CD4-positive, CD25-positive, alpha-beta regulatory T cell (primary cell): ENCODE measurements at regions not wholly inside any gene's neighbourhood (a gene's known extent, or its start where the extent isn't known, plus 50 kb on each side); places are given as distances from the start of the nearest gene placed in this dataset.

ENCODE experiments used
- ATAC-seq, 2 donors: fragments of 150-1000 bp; cut with Tn5 transposase; one replicate each; pipeline ENCODE4 v1.10.0; 2021; ENCODE audit warnings: low read depth in 2 of 2, moderate number of reproducible peaks in 2 of 2, moderate library complexity in 1 of 2
- DNase-seq, 3 donors: peaks; one replicate each; pipeline versions ENCODE4 v3.0.0 to v3.0.0-alpha.2; 2012 to 2022; ENCODE audit warnings: mixed read lengths in 1 of 3
- H3K27ac ChIP-seq: one replicate; pipeline ENCODE4 v1.7.0; 2013; ENCODE audit warnings: mild to moderate bottlenecking, low read length; ENCODE audit not compliant: insufficient read depth, poor library complexity, severe bottlenecking
- H3K27me3 ChIP-seq: one replicate; pipeline ENCODE4 v1.7.0; 2013; ENCODE audit warnings: low read length; ENCODE audit not compliant: control insufficient read depth, insufficient read depth
- H3K36me3 ChIP-seq: one replicate; pipeline ENCODE4 v1.7.0; 2013; ENCODE audit warnings: mild to moderate bottlenecking, low read length, moderate library complexity; ENCODE audit not compliant: control insufficient read depth, insufficient read depth
- H3K4me1 ChIP-seq: 2 replicates; pipeline ENCODE4 v1.7.0; 2013; ENCODE audit warnings: mild to moderate bottlenecking, low read length; ENCODE audit not compliant: insufficient read depth, control insufficient read depth, poor library complexity, severe bottlenecking
- H3K4me3 ChIP-seq: one replicate; pipeline ENCODE4 v1.7.0; 2013; ENCODE audit warnings: low read depth, mild to moderate bottlenecking, low read length, moderate library complexity
- H3K9me3 ChIP-seq, 2 experiments: 1 replicate in 1 of 2; 2 replicates in 1 of 2; pipeline ENCODE4 v1.7.0; 2013; ENCODE audit warnings: low read length in 2 of 2, mild to moderate bottlenecking in 1 of 2, moderate library complexity in 1 of 2; ENCODE audit not compliant: control insufficient read depth in 2 of 2
- H3K27ac Mint-ChIP-seq, 3 donors: one replicate each; pipeline ENCODE4 v1.8.0; 2020 to 2022; ENCODE audit warnings: mild to moderate bottlenecking in 3 of 3, mixed read lengths in 3 of 3, moderate library complexity in 2 of 3
- H3K27me3 Mint-ChIP-seq: one replicate; pipeline ENCODE4 v1.8.0; 2022; ENCODE audit warnings: mild to moderate bottlenecking, mixed read lengths
- H3K36me3 Mint-ChIP-seq: one replicate; pipeline ENCODE4 v1.8.0; 2020; ENCODE audit warnings: mixed read lengths
- H3K4me1 Mint-ChIP-seq, 4 donors: one replicate each; pipeline ENCODE4 v1.8.0; 2020 to 2022; ENCODE audit warnings: mixed read lengths in 4 of 4, mild to moderate bottlenecking in 1 of 4
- H3K4me3 Mint-ChIP-seq, 4 donors: one replicate each; pipeline ENCODE4 v1.8.0; 2020 to 2022; ENCODE audit warnings: mild to moderate bottlenecking in 4 of 4, mixed read lengths in 4 of 4, moderate library complexity in 3 of 4
- H3K9me3 Mint-ChIP-seq, 7 donors: one replicate each; pipeline ENCODE4 v1.8.0; 2020 to 2022; ENCODE audit warnings: mixed read lengths in 7 of 7, mild to moderate bottlenecking in 3 of 7, moderate library complexity in 2 of 7

DNA sequence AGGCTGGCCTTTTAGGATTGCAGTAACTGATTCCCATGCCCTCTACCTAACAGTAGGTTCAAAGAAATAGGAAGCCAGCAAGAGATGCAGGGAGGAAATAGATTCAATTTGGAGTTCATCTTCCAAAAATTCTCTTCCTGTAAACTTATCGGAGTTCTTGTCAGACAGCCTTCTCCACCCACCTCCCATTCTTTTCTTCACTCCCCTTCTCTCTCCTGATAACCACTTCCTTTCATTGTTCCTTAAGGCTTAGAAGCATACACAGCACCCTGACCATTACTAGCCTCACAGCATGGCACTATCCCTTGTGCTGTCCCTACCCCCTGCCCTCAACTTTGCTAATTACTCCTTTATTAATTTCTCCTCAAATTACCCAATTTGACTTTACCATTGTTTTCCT lies 130.4 kb upstream of the ADAMTS9 start:
- Mint-ChIP-seq H3K36me3 (no peaks in the 10 kb centered on the region), H3K27ac (no peak overlapping the region), H3K9me3 (peaks cover 0 to 12% (median 2%) of the 10 kb centered on the region in 7 donors), H3K4me3 (no peak overlapping the region), H3K27me3 (no peaks in the 10 kb centered on the region), H3K4me1 (no peaks in the 10 kb centered on the region)
- no peaks in the 10 kb centered on the region for H3K27me3 ChIP-seq
- H3K36me3 ChIP-seq, result no peaks in the 10 kb centered on the region
- ATAC-seq, result no peak
- no peaks in the 10 kb centered on the region for H3K4me1 ChIP-seq
- H3K9me3 ChIP-seq, result no peaks in the 10 kb centered on the region
- no peak for DNase-seq
- no peak overlapping the region for H3K4me3 ChIP-seq
- no peak overlapping the region for H3K27ac ChIP-seq

DNA sequence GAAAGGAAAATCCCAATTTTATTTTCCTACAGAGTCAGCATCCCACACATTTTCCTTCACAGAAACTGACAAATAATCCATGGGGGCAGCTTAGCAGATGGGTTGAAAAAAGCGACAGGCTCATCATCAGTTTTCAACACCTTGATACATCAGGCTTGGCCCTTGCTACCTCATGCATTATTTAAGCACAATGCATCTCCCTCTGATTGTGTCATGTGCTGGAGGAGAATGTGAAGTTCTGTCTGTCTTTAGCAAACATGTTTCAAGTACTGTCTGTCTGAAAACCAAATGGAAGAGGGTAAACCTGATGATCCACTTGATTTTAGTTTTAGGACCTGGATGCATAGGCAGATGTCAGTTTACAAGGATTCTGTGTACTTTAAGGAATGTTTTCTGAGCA lies 128.6 kb upstream of the ADAMTS9 start:
- ATAC-seq (no peak), DNase-seq (no peak)
- H3K4me1 ChIP-seq, result no peaks in the 10 kb centered on the region
- no peak overlapping the region for H3K27ac ChIP-seq
- Mint-ChIP-seq H3K4me3 (no peak overlapping the region), H3K9me3 (peaks cover 0 to 8% (median 3%) of the 10 kb centered on the region in 7 donors), H3K4me1 (no peaks in the 10 kb centered on the region), H3K27me3 (no peaks in the 10 kb centered on the region), H3K36me3 (no peaks in the 10 kb centered on the region), H3K27ac (no peak overlapping the region)
- H3K36me3 ChIP-seq, result no peaks in the 10 kb centered on the region
- H3K4me3 ChIP-seq, result no peak overlapping the region
- H3K27me3 ChIP-seq, result no peaks in the 10 kb centered on the region
- H3K9me3 ChIP-seq, result no peaks in the 10 kb centered on the region

DNA sequence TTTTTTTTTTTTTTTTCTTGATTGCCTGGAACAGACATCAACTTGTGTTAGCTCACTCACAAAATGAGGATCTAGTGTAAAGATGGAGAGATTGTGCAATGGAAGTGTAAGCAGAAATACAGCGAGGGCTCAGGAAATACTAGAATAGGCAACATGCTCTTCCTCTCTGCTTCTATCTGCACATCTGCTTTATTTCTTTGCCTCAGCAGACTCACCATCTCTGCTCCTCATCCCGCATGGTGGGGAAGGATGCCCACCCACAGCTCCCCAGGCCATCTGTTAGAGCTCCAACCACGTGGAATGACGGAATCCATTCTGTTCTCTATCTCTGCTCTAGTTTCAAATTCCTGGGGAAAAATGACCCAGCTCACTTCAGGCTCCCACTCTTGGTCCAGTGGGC lies 128.0 kb upstream of the ADAMTS9 start:
- Mint-ChIP-seq H3K36me3 (no peaks in the 10 kb centered on the region), H3K27ac (no peak overlapping the region), H3K4me3 (no peak overlapping the region)

DNA sequence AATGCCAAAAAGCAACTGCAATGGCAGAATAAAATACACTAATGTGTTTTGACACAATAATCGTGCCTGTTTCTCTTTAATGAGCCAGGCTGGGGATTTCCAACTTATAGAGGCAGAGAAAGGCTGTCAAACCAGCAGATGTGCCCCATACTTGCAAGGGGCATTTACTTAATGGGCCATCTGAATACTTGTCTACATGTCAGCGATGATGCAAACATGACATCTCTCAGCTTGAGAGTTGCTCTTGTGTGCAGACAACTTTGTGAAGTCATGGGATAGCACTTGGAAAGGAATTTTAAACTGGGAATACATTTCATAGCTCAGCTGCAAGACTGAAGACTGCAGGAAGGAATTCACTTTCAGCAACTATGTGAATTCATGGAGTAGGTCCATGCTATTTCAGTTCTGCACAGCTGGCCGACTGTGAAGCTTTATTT lies 127.4 kb upstream of the ADAMTS9 start:
- Mint-ChIP-seq H3K4me1 (no peaks in the 10 kb centered on the region), H3K27me3 (no peaks in the 10 kb centered on the region)

More for the DNA sequence above, 128.0 kb upstream of the ADAMTS9 start:
- no peaks in the 10 kb centered on the region for H3K36me3 ChIP-seq
- Mint-ChIP-seq H3K27me3 (no peaks in the 10 kb centered on the region), H3K9me3 (peaks cover 0 to 8% (median 3%) of the 10 kb centered on the region in 7 donors), H3K4me1 (no peaks in the 10 kb centered on the region)
- DNase-seq (no peak), ATAC-seq (no peak)
- H3K27ac ChIP-seq, result no peak overlapping the region
- no peaks in the 10 kb centered on the region for H3K4me1 ChIP-seq
- no peaks in the 10 kb centered on the region for H3K9me3 ChIP-seq
- H3K27me3 ChIP-seq, result no peaks in the 10 kb centered on the region
- no peak overlapping the region for H3K4me3 ChIP-seq

DNA sequence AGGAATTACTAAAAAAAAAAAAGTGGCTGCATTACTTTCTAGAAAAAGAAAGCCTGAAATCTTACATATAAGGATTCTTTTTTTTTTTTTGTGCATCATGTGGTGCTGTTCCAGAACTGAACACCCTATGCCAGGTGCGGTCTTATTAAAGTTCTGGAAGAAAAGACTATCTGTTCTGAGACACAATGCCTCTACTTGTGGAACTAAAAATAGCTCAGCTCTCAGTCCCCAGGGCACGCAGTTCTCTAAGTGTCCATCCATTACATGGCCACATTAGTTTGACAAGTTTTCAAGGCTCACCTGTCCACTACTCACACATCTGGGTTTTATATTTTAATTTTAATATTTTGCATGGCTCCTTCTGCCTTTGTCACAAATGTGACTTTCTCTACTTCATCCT lies 126.6 kb upstream of the ADAMTS9 start:
- Mint-ChIP-seq H3K9me3 (peaks cover 0 to 8% (median 3%) of the 10 kb centered on the region in 7 donors), H3K4me3 (no peak overlapping the region), H3K27me3 (no peaks in the 10 kb centered on the region), H3K27ac (no peak overlapping the region), H3K36me3 (no peaks in the 10 kb centered on the region), H3K4me1 (no peaks in the 10 kb centered on the region)
- ATAC-seq (no peak), DNase-seq (no peak)
- no peaks in the 10 kb centered on the region for H3K36me3 ChIP-seq
- H3K27me3 ChIP-seq, result no peaks in the 10 kb centered on the region
- H3K4me3 ChIP-seq, result no peak overlapping the region
- no peak overlapping the region for H3K27ac ChIP-seq
- no peaks in the 10 kb centered on the region for H3K4me1 ChIP-seq
- H3K9me3 ChIP-seq, result no peaks in the 10 kb centered on the region

More for the DNA sequence above, 127.4 kb upstream of the ADAMTS9 start:
- DNase-seq (no peak), ATAC-seq (no peak)
- Mint-ChIP-seq H3K36me3 (no peaks in the 10 kb centered on the region), H3K9me3 (peaks cover 0 to 8% (median 3%) of the 10 kb centered on the region in 7 donors), H3K27ac (no peak overlapping the region), H3K4me3 (no peak overlapping the region)
- Histone ChIP-seq H3K27ac (no peak overlapping the region), H3K9me3 (no peaks in the 10 kb centered on the region), H3K27me3 (no peaks in the 10 kb centered on the region), H3K4me3 (no peak overlapping the region), H3K4me1 (no peaks in the 10 kb centered on the region), H3K36me3 (no peaks in the 10 kb centered on the region)

DNA sequence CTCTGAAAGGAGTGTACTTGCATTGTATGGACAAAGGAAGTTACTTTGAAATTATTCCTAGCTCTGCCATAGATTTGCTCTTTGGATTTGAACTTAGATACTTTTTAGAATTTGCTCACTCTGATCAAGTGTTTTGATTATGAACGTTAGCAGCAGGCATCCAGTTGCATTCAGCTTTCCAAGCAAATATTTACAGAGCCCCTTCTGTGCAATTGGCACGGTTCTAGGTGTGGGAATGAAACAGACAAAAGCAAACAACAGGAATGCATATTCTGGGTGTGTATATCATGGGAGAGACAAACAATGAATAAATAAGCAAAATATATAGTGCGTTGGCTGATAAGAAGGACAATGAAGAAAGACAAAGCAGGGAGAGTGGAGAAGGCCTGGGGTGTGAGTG lies 125.5 kb upstream of the ADAMTS9 start:
- no peaks in the 10 kb centered on the region for H3K9me3 ChIP-seq
- Mint-ChIP-seq H3K27ac (no peak overlapping the region), H3K36me3 (no peaks in the 10 kb centered on the region), H3K4me1 (no peaks in the 10 kb centered on the region), H3K27me3 (peaks cover 5% of the 10 kb centered on the region), H3K4me3 (no peak overlapping the region), H3K9me3 (peaks cover 0 to 10% (median 3%) of the 10 kb centered on the region in 7 donors)
- no peak overlapping the region for H3K4me3 ChIP-seq
- no peaks in the 10 kb centered on the region for H3K27me3 ChIP-seq
- no peaks in the 10 kb centered on the region for H3K4me1 ChIP-seq
- H3K27ac ChIP-seq, result no peak overlapping the region
- H3K36me3 ChIP-seq, result no peaks in the 10 kb centered on the region
- ATAC-seq (no peak), DNase-seq (no peak)

DNA sequence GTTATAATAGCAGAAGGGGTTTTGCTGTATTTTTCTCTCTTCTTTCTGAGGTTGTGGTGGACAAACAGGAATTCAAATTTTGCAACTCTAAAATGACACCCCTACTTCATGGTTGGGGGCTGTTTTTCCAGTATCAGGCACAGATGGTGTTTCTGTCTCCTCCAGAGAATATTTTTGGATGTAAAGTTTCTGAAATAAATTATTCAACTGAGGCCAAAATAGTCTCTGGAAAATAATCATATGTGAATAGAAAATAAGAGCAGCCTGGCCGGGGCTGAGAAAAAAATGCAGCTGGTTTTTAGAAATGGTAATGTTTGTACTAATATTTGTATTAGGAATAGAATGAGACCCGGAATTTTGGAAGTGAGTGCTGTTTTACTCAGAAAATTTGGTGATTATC lies 121.3 kb upstream of the ADAMTS9 start:
- H3K36me3 ChIP-seq, result no peaks in the 10 kb centered on the region
- H3K36me3 Mint-ChIP-seq, result no peaks in the 10 kb centered on the region
- H3K4me1 Mint-ChIP-seq, result no peaks in the 10 kb centered on the region
- peaks cover 5% of the 10 kb centered on the region for H3K27me3 Mint-ChIP-seq
- no peak overlapping the region for H3K4me3 Mint-ChIP-seq
- ATAC-seq, result no peak
- DNase-seq, result no peak
- peak overlapping the region in 1 of 3 donors; percentile 60 for H3K27ac Mint-ChIP-seq
- H3K9me3 Mint-ChIP-seq, result peaks cover 0 to 7% (median 6%) of the 10 kb centered on the region in 7 donors
- H3K27me3 ChIP-seq, result no peaks in the 10 kb centered on the region
- no peak overlapping the region for H3K27ac ChIP-seq
- H3K9me3 ChIP-seq, result no peaks in the 10 kb centered on the region
- no peak overlapping the region for H3K4me3 ChIP-seq
- no peaks in the 10 kb centered on the region for H3K4me1 ChIP-seq

DNA sequence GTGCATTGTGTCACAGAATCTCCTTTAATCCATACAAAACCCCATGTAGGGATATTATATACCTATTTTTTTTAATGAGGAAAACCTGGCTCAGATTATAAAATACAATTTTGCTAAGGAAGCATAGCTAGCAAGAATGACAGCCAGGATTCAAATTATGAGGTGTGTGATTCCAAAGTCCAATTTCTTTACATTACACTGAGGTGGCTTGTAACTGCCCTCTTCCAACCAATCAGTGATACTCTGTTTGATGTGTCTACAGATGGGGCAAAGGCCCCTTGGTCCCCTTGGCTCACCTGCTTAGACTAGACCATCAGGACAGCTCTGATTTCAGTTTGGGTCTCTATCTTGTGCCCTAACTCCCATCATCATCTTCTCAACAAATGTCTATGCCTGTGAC lies 120.3 kb upstream of the ADAMTS9 start:
- no peaks in the 10 kb centered on the region for H3K9me3 ChIP-seq
- Mint-ChIP-seq H3K27me3 (peaks cover 5% of the 10 kb centered on the region), H3K4me1 (no peaks in the 10 kb centered on the region), H3K27ac (no peak overlapping the region), H3K36me3 (no peaks in the 10 kb centered on the region), H3K4me3 (no peak overlapping the region), H3K9me3 (peaks cover 0 to 6% (median 4%) of the 10 kb centered on the region in 7 donors)
- no peaks in the 10 kb centered on the region for H3K36me3 ChIP-seq
- no peak overlapping the region for H3K27ac ChIP-seq
- H3K4me1 ChIP-seq, result no peaks in the 10 kb centered on the region
- no peak for DNase-seq
- no peak overlapping the region for H3K4me3 ChIP-seq
- ATAC-seq, result no peak
- H3K27me3 ChIP-seq, result no peaks in the 10 kb centered on the region
